Activated CD4-positive, alpha-beta T cell treated with anti-CD3 and anti-CD28 coated beads, Interleukin-10, Interleukin-2, amounts not matched to agents 100 ng/mL and 50 ng/mL, durations not matched to agents 16 hours and 8 hours (primary cell): ENCODE measurements at regions not wholly inside any gene's neighbourhood (a gene's known extent, or its start where the extent isn't known, plus 50 kb on each side); places are given as distances from the start of the nearest gene placed in this dataset.

Source experiments
- DNase-seq: peaks from one replicate; pipeline ENCODE4 v3.0.0-alpha.2; 2020

DNA sequence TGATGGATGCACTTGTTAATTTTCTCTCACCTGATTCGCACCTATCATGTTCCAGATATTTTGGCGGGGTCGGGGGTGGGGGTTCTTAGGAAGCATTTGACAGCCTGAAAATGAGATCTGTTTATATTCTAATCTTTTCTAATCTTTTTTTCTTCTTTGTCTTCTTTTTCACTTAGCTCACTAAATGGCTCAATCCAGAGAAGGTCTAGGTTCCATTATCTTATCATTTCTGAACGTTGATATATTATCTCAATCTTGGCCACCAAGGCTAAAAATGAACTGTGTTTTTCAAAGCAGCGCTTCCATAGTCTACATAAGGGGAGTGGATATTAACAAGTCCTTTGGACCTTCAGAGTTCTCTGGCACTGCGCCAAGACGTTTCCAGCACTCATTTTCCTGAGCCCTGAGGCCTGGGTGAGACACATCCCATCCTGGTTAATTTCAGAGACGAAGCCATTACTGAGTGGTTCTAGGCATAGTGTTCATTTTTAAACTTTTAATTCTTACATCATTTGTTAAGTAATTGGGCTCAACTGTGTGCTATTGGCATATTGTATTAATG lies 229.0 kb downstream of the SOX11 start:
- DNase-seq = no peak

GRCh38 chr2:5923957-5924945 lies 232.1 kb downstream of the SOX11 start:
- no peak for DNase-seq

DNA sequence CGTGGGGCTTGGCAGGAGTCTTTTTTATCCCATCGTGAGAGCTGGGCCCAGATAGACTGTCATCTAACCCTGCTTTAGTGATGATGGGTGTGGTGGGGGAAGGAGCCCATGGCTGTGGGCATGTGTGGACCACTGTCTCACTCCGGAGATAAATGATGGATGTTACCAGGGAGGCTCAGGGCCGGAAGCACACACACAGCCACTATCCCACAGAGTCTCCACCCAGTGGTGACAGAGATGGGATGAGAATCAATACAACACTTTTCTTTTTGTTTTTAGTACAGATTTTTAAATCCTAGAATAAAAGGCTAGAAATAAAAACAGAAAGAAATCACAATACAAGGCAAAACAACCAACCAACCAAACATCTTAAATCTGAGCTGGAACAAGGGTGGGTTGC lies 233.4 kb downstream of the SOX11 start:
- DNase-seq = no peak

DNA sequence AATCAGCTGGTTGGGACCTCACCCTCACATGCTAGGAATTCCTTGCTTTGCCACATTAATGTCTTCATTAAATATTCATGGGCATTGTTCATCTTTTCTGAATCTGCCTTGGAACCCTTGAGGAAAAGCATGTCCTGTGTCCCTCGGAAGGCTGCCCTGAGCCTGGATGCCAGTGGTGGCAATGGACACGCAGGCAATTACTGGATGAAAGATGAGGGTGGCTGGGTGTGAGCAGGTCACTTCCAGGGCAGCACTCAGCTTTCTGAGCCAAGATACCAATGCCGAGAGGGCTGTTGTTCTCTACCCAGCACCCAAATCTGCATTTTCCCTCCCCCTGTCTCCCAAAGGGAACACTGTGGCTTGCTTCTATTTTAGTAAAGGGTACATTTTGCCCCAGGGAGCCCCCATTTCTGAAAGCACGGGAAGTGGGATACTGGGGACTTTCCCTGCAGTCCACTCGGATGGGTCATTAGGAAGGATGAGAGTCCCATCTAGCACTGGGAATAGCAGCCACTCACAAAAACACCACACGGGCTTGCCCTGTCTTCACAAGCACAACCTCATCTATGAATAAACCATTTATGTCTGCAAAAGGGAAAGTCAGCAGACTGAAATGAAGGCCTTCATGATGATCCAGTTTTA lies 234.8 kb downstream of the SOX11 start:
- DNase-seq = no peak

- no peak for DNase-seq
Measured at GRCh38 chr2:5932556-5933469, 240.6 kb downstream of the SOX11 start.

GRCh38 chr2:5933669-5934068 lies 241.5 kb downstream of the SOX11 start:
- no peak for DNase-seq

- DNase-seq = no peak
Measured at GRCh38 chr2:5937321-5937720, 245.1 kb downstream of the SOX11 start.

DNA sequence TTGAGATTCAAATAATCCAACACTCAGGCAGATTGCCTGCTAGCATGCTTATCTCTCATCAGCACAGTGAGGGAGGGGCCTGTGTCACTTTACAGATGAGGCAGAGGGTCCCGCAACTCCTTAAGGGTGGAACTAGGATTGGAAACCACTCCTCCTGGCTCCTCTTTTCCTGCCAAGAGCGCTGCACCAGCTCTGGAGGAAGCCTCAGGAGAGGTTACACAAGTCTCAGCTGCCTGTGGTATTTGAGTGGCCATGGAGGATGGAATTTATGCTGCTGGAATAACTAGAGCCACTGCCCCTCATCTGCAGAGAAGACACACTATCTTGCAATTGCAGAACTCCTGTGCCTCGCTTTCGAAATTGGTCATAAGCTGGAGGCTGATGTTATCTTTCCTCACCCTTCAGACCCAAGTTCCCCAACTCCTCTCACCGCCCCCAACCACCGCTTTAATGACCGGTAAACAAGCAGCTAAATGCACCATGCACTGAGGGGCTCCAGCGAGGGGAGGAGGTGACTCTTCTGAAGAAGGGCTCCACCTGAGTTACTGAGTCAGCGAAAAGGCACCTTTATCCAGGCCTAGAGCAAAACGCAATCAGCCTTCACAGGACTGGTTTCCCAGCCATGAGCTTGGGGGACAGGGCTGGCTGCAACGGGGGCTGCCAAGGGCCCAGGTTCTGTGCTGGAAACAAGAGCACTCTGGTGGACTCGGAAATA lies 245.8 kb downstream of the SOX11 start:
- DNase-seq = no peak

DNA sequence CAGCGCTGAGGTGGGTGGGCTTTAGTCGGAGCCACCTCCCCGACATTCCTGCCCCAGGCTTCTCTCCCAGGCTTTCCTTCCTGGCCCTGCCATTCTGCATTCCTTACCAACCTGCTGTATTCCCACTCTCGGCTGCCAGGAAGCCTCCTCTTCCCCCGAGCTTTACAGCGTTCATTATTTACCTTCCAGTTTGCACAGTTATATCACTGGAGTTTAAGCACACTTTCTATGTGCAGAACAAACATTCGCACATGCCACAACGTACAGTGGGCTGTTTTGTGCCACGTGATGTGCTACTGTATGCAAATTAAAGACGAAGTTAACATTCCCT lies 246.3 kb downstream of the SOX11 start:
- no peak for DNase-seq

DNA sequence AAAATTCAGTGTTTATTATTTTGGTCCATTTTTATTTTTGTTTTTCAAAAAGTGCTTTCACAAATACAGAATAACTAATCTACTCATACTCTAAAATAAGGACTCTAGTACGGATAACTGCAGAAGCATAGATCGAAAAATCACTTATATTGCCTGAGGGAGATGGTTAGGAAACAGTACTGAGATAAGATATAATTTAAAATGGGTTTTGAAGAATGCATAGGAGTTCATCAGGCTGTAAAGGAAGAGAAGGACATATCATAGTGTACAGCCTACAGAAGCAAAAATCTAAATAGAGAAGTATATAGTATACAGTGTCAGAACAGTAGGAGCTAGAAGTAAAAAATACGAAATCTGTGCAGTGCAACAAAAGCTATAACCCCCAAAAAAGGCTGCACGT lies 247.4 kb downstream of the SOX11 start:
- no peak for DNase-seq

DNA sequence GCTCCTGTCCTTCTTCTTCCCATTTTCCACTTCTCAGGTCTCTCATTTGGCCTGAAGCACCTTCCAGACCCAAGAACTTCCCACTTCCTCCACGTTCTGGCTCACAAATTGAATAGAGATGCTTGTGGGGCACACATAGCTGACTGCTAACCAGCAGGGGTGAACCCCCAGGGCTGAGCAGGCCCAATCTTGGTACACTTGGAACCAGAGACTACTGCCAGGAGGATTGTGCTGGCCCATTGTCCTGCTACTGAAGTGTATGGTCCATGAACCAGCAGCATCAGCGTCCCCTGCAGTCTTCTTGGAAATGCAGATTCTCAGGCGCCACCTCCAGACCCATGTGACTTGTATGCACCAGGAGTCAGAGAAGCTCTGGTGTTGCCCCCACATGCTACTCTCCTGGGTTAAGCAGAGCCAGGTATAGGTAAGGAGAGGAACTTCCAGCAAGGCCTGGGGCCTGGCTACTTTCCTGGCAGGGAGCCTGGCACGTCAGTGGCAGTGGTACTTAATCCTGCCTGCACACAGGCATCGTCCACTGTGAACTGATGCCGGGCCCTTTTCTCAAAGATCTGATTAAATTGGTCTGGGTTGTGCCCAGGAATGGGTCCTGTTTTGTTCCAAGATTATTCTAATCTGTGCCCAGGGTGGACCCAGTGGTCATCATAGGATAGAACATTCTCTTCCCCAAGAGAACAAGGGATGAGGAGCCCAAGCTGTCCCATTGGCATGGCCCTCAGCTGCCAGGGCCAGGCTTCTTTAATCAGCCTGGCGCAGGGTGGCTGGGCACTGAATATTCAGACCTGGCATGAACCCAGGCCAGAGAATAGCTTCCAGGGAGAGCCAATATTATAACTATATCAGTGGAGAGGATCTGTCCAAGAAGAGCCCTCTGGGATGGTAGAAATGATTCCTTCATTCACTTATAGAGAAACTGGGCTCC lies 248.7 kb downstream of the SOX11 start:
- no peak for DNase-seq

- no peak for DNase-seq
Measured at GRCh38 chr2:5942204-5942603, 250.0 kb downstream of the SOX11 start.

DNA sequence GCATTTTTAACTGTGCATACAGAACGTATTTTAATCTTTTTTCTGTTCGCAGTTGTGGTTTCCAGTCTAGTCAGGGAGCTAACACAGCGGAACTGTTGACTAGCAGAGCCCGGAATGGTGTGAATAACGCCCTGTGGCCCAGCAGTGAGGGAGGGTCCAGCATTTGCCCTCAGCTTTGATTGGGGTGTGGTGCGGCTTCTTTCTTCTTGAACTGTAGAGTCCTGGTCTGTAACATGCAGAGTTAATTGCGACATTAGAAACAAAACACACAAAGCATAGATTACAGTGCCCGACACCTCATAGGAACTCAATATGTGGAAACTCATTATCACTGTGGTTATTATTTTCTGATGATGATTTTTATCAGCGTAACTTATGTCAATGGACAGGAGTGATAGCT lies 253.6 kb downstream of the SOX11 start:
- no peak for DNase-seq

DNA sequence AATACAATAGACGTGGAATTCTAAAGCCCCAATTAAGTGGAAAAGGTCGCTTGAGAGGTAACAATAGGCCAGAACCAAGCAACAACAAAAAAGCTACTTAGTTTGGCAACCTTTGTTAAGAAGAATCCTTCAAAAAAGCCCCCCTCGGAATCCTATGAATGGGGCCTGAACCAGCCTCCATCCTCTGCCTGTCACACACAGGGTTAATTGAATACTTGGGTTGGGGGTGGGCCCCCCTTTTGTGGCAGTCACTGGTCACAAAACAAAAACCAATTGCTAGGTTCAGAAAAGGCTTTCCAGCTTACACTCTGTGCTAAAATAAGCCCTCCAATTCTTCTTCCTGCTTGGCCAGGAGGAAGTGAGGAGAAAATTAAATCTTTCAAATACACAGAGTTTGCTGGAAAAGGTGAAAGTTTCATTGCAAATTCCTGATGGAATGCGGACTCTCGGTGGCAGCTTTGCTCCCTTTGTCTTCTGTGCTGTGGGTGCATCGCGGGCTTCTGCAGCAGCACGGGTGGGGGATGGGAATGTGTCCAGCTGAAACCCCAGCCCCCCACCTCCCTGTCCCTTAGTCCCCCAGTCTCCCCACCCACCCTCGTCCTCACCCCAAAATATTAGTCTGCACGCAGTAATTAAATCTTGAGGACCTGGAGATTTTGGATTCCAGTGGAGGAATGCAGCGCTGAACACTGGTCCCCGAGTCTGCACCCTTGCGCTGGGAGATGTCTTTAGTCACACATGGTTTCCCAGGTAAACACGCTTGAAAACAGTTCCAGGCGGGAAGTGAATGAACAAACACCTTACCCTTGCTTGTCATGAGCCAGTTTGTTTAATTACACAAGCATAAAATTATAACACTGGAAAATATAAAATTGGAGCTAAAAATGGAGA lies 254.3 kb downstream of the SOX11 start:
- no peak for DNase-seq

DNA sequence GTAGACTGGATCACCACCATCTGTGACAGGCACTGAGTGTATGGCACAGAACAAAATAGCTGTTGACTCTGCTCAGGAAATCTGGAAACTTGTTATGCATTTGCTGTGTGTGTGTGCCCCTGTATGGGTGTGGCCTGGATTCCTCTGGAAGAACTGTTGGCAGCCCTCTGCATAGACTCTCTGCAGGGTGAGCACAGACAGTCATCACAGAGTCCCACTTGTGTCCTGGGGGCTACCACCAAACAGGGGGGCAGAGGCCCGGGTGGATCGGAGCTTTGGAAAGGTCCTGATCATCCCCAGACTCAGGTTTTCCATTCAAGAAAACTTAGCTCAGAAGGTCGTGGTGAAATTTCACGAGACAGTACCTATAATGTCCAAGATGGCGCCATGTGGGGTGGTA lies 258.6 kb downstream of the SOX11 start:
- no peak for DNase-seq

DNA sequence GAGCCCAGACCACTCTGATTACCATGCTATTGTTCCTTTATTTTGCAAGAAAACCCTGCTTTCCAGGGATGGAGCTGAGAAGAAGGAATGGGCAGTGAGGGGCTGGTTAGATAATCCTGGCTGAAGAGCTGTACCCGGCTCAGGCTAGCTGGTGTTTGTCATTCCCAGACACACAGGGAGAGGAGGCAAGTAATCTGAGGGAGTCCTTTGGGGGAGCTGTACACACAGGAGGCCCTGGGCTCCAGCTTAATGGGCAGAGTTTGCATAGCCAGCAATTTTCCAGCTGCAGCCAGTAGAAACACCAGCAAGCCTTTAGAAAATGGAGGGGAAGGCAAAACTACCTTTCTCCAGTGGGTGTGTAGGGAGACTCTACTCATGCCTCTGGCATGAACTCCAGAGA lies 259.3 kb downstream of the SOX11 start:
- DNase-seq = no peak

GRCh38 chr2:5953525-5953924 lies 261.3 kb downstream of the SOX11 start:
- DNase-seq = no peak

GRCh38 chr2:5954509-5954908 lies 262.3 kb downstream of the SOX11 start:
- no peak for DNase-seq

DNA sequence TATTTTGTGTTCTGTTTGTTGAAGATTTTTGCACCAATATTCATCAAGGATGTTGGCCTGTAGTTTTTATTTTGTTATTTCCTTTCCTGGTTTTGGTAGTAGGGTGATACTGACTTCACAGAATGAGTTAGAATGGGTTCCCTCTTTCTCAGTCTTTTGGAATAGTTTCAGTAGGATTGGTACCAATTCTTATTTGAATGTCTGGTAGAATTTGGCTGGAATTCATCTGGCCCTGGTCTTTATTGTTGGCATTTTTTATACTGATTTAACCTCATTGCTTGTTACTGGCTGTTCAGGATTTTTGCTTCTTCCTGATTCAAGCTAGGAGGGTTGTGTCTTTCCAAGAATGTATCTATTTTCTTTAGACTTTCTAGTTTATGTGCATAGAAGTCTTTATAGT lies 263.7 kb downstream of the SOX11 start:
- DNase-seq = no peak
